ENCODE measurements at regions not wholly inside any gene's neighbourhood (a gene's known extent, or its start where the extent isn't known, plus 50 kb on each side); places are given as distances from the start of the nearest gene placed in this dataset.

DNA sequence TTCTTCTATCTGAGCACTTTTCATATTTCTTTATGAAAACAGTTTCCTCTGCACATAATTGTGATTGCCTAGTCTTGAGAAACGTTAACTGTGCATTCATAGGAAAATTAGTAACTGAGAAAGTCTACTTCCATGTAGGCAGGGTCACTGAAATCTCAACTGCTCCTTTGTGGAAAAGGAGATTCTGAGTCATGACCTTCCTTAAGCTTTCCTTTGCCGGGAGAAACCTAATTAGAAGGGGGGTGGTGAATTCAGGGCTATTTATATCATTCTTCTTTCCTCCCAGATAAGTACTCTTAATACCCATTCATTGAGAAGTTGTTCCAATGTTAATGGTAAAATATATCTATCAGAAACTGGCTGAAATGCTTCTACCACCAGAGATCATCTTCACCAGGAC, 751.0 kb upstream of the TMEM132C start:
- H3K23me2 ChIP-seq (ENCODE audit: low read depth, low read length) = no peaks in the 10 kb centered on the region
- H3K4me3 ChIP-seq (ENCODE audit: extremely low read depth in 1 of 4, insufficient read depth in 2 of 4, low read depth in 3 of 4, low read length in 4 of 4) = no peak overlapping the region
- no peak overlapping the region for H2BK120ac ChIP-seq (replicated peaks; ENCODE audit: low read depth, low read length)
- H3K4ac ChIP-seq (replicated peaks; ENCODE audit: insufficient read length, low read depth, low read length) = no peak overlapping the region
- FAIRE-seq (no peak), DNase-seq (ENCODE audit: low read depth in 1 of 2, low spot score in 2 of 2) (no peak)
- CTCF ChIA-PET (ENCODE audit: partially characterized antibody) = interaction anchor here (1.0 to 1.8 kb wide), 4 partner anchors 10 to 44 kb away, joined by 3 to 6 read pairs (median 4); no protein-coding TSS in a partner anchor
- no peak overlapping the region for H2AFZ ChIP-seq (ENCODE audit: low read length)
- no peak overlapping the region for H3K27ac ChIP-seq (ENCODE audit: low read depth, low read length)
- no peak overlapping the region for H3K23ac ChIP-seq (ENCODE audit: insufficient read length)
- no peaks in the 10 kb centered on the region for H4K20me1 ChIP-seq (replicated peaks in 1 of 2; ENCODE audit: control insufficient read depth in 1 of 2, insufficient read depth in 2 of 2, low read length in 2 of 2)
- H3K4me2 ChIP-seq (ENCODE audit: insufficient read depth in 1 of 2, low read depth in 2 of 2, low read length in 2 of 2) = no peak overlapping the region
- no peak overlapping the region for H2AK5ac ChIP-seq (ENCODE audit: low read depth, low read length)
- no peak overlapping the region for H4K8ac ChIP-seq (ENCODE audit: extremely low read depth, insufficient read depth, low read length)
- H3K14ac ChIP-seq (ENCODE audit: insufficient read length) = no peak overlapping the region
- H3K27me3 ChIP-seq (replicated peaks in 1 of 4; ENCODE audit: control insufficient read depth in 3 of 4, extremely low read depth in 1 of 4, insufficient read depth in 3 of 4, low read length in 3 of 4) = peaks cover 0 to 1% (median 0%) of the 10 kb centered on the region in 4 experiments; a peak in 1 of 7 replicates
- no peak overlapping the region for H2BK5ac ChIP-seq (ENCODE audit: low read depth, low read length)
- H2BK15ac ChIP-seq (ENCODE audit: low read length) = no peak overlapping the region
- H2BK20ac ChIP-seq (ENCODE audit: low read length) = no peak overlapping the region
- H4K91ac ChIP-seq (replicated peaks; ENCODE audit: insufficient read length, low read length) = no peak overlapping the region
- H3K18ac ChIP-seq (ENCODE audit: extremely low read depth, low read length) = no peak overlapping the region
- TF ChIP-seq GABPA (IDR thresholded peaks at IDR 0.05; ENCODE audit: borderline replicate concordance, insufficient read depth, low read length) = no peak
- no peak for TF ChIP-seq TAF1 (IDR thresholded peaks at IDR 0.05; ENCODE audit: low read depth, low read length)
- no peak overlapping the region for H4K5ac ChIP-seq (ENCODE audit: insufficient read length, low read depth, low read length)
- POLR2A ChIA-PET (ENCODE audit: partially characterized antibody) = no interaction called here
- no peak overlapping the region for H3K56ac ChIP-seq (replicated peaks; ENCODE audit: insufficient read length, low read depth, low read length)
- no peaks in the 10 kb centered on the region for H3K9me3 ChIP-seq (ENCODE audit: insufficient read depth in 2 of 2, low read depth in 1 of 2, low read length in 1 of 2)
- no peaks in the 10 kb centered on the region for H3K4me1 ChIP-seq (replicated peaks in 1 of 4; ENCODE audit: control insufficient read depth in 3 of 4, insufficient read depth in 4 of 4, low read length in 3 of 4)
- no peaks in the 10 kb centered on the region for H3K36me3 ChIP-seq (ENCODE audit: control insufficient read depth in 2 of 4, insufficient read depth in 4 of 4, low read length in 3 of 4)
- no peaks in the 10 kb centered on the region for H3K79me2 ChIP-seq (ENCODE audit: control insufficient read depth in 1 of 2, insufficient read depth in 2 of 2, low read length in 2 of 2)
- H2BK12ac ChIP-seq (ENCODE audit: low read depth, low read length) = no peak overlapping the region
- no peaks in the 10 kb centered on the region for H3K79me1 ChIP-seq (ENCODE audit: low read depth, low read length)
- H3K9ac ChIP-seq (replicated peaks in 1 of 4; ENCODE audit: extremely low read depth in 1 of 4, low read depth in 3 of 4, low read length in 3 of 4) = no peak overlapping the region
- WGBS, 2 experiments (ENCODE audit: extremely low coverage in 1 of 2, insufficient coverage in 1 of 2, insufficient read length in 1 of 2, insufficient replicate concordance in 2 of 2, low coverage in 1 of 2, low lambda C conversion rate in 2 of 2, missing lambda C conversion rate in 1 of 2) = 100% methylated on average over 2 of the region's 2 CpGs; no CpG with 5 or more reads in 1 of the 2 experiments
